ENCODE measurements at regions not wholly inside any gene's neighbourhood (a gene's known extent, or its start where the extent isn't known, plus 50 kb on each side); places are given as distances from the start of the nearest gene placed in this dataset.

GRCh38 chr5:96094904-96095303 is 133.3 kb upstream of the ELL2 start:
- Histone ChIP-seq H3K4me3 (no peak overlapping the region), H3K36me3 (no peaks in the 10 kb centered on the region), H3K9me3 (no peaks in the 10 kb centered on the region), H3K4me1 (no peaks in the 10 kb centered on the region), H3K27me3 (no peaks in the 10 kb centered on the region), H3K27ac (no peak overlapping the region)
- intact Hi-C loops (cut with DNase I): no loop called here
- TF ChIP-seq CTCF (IDR thresholded peaks at IDR 0.05): no peak
- DNase-seq: no peak
- ATAC-seq: no peak

GRCh38 chr5:96093890-96094381 is 132.3 kb upstream of the ELL2 start:
- Histone ChIP-seq H3K27me3 (no peaks in the 10 kb centered on the region), H3K4me1 (no peaks in the 10 kb centered on the region), H3K9me3 (no peaks in the 10 kb centered on the region), H3K36me3 (no peaks in the 10 kb centered on the region), H3K4me3 (no peak overlapping the region), H3K27ac (no peak overlapping the region)
- intact Hi-C loops (cut with DNase I): no loop called here
- DNase-seq (no peak), ATAC-seq (peak; percentile 20)
- no peak for TF ChIP-seq CTCF (IDR thresholded peaks at IDR 0.05)

GRCh38 chr5:96093340-96093739 is 131.7 kb upstream of the ELL2 start:
- ATAC-seq: no peak
- intact Hi-C loops (cut with DNase I): no loop called here

GRCh38 chr5:96091874-96092273 is 130.2 kb upstream of the ELL2 start:
- no peaks in the 10 kb centered on the region for H3K36me3 ChIP-seq
- no peak for TF ChIP-seq CTCF (IDR thresholded peaks at IDR 0.05)
- no peaks in the 10 kb centered on the region for H3K27me3 ChIP-seq
- no peaks in the 10 kb centered on the region for H3K9me3 ChIP-seq
- ATAC-seq (no peak), DNase-seq (no peak)
- H3K4me3 ChIP-seq: no peak overlapping the region
- intact Hi-C loops (cut with DNase I): no loop called here
- H3K27ac ChIP-seq: no peak overlapping the region
- no peaks in the 10 kb centered on the region for H3K4me1 ChIP-seq

More at GRCh38 chr5:96093340-96093739, 131.7 kb upstream of the ELL2 start:
- Histone ChIP-seq H3K4me1 (no peaks in the 10 kb centered on the region), H3K27ac (no peak overlapping the region), H3K27me3 (no peaks in the 10 kb centered on the region), H3K9me3 (no peaks in the 10 kb centered on the region), H3K4me3 (no peak overlapping the region), H3K36me3 (no peaks in the 10 kb centered on the region)
- no peak for DNase-seq
- TF ChIP-seq CTCF (IDR thresholded peaks at IDR 0.05): no peak

GRCh38 chr5:96090215-96090614 is 128.6 kb upstream of the ELL2 start:
- DNase-seq (no peak), ATAC-seq (no peak)
- H3K9me3 ChIP-seq: no peaks in the 10 kb centered on the region
- no peak overlapping the region for H3K4me3 ChIP-seq
- H3K4me1 ChIP-seq: no peaks in the 10 kb centered on the region
- H3K36me3 ChIP-seq: no peaks in the 10 kb centered on the region
- TF ChIP-seq CTCF (IDR thresholded peaks at IDR 0.05): no peak
- no peaks in the 10 kb centered on the region for H3K27me3 ChIP-seq
- intact Hi-C loops (cut with DNase I): no loop called here
- no peak overlapping the region for H3K27ac ChIP-seq

Measured in upper lobe of right lung (tissue), 1 donor.